H1 (cell line): ENCODE measurements at regions not wholly inside any gene's neighbourhood (a gene's known extent, or its start where the extent isn't known, plus 50 kb on each side); places are given as distances from the start of the nearest gene placed in this dataset.

Experiments used
- CTCF ChIA-PET: fragments of 300-600 bp; sonication (Branson Sonifier 250); formaldehyde crosslinking; loops from one replicate; lab custom pipeline; 2021; ENCODE audit not compliant: partially characterized antibody; lab: Charles Lee
- POLR2A ChIA-PET: fragments of 300-600 bp; sonication (Branson Sonifier 250); formaldehyde crosslinking; loops from one replicate; lab custom pipeline; 2021; ENCODE audit warnings: inconsistent platforms; ENCODE audit not compliant: partially characterized antibody; lab: Charles Lee
- DNase-seq, 2 experiments: peaks; one replicate each; pipeline versions ENCODE4 v3.0.0 to v3.0.0-alpha.2; 2010 to 2022; ENCODE audit warnings: low spot score in 2 of 2, low read depth in 1 of 2, mixed read lengths in 1 of 2
- FAIRE-seq: peaks from 2 replicates; lab custom pipeline; 2011; peaks lifted over from hg19 to GRCh38; lab: Jason Lieb, UNC
- H2AFZ ChIP-seq: 2 replicates; pipeline ENCODE4 v1.8.1; 2012; ENCODE audit warnings: low read length, inconsistent platforms
- H2AK5ac ChIP-seq: 2 replicates; pipeline ENCODE4 v1.6.1; 2013; ENCODE audit warnings: low read depth, low read length
- H2BK120ac ChIP-seq: replicated peaks from 2 replicates; pipeline ENCODE3; 2013; ENCODE audit warnings: low read depth, low read length, inconsistent platforms
- H2BK12ac ChIP-seq: 2 replicates; pipeline ENCODE4 v1.6.1; 2013; ENCODE audit warnings: low read depth, low read length
- H2BK15ac ChIP-seq: 2 replicates; pipeline ENCODE4 v1.6.1; 2013; ENCODE audit warnings: low read length
- H2BK20ac ChIP-seq: 2 replicates; pipeline ENCODE4 v1.6.1; 2013; ENCODE audit warnings: low read length
- H2BK5ac ChIP-seq: 2 replicates; pipeline ENCODE4 v1.6.1; 2013; ENCODE audit warnings: low read depth, low read length
- H3K14ac ChIP-seq: 2 replicates; pipeline ENCODE4 v1.6.1; 2013; ENCODE audit warnings: inconsistent platforms; ENCODE audit not compliant: insufficient read length
- H3K18ac ChIP-seq: 2 replicates; pipeline ENCODE4 v1.6.1; 2013; ENCODE audit warnings: low read length; ENCODE audit errors: extremely low read depth
- H3K23ac ChIP-seq: 2 replicates; pipeline ENCODE4 v1.6.1; 2013; ENCODE audit warnings: inconsistent platforms; ENCODE audit not compliant: insufficient read length
- H3K23me2 ChIP-seq: 2 replicates; pipeline ENCODE4 v1.6.1; 2013; ENCODE audit warnings: low read depth, low read length
- H3K27ac ChIP-seq: 2 replicates; pipeline ENCODE4 v1.6.1; 2011; ENCODE audit warnings: low read depth, low read length, inconsistent platforms
- H3K27me3 ChIP-seq, 4 experiments: replicated peaks in 1 of 4; 1 replicate in 1 of 4; 2 replicates in 3 of 4; pipeline versions ENCODE4 v1.6.1 to v1.8.1; 2011 to 2013; ENCODE audit warnings: low read length in 3 of 4, mild to moderate bottlenecking in 3 of 4, inconsistent platforms in 2 of 4, mixed read lengths in 2 of 4, moderate library complexity in 1 of 4; ENCODE audit not compliant: control insufficient read depth in 3 of 4, insufficient read depth in 3 of 4; ENCODE audit errors: extremely low read depth in 1 of 4
- H3K36me3 ChIP-seq, 4 experiments: 2 replicates each; pipeline versions ENCODE4 v1.6.1 to v1.8.1; 2011 to 2013; ENCODE audit warnings: mild to moderate bottlenecking in 4 of 4, low read length in 3 of 4, moderate library complexity in 2 of 4, control low read depth in 1 of 4, inconsistent platforms in 1 of 4; ENCODE audit not compliant: insufficient read depth in 4 of 4, control insufficient read depth in 2 of 4
- H3K4ac ChIP-seq: replicated peaks from 2 replicates; pipeline ENCODE3; 2013; ENCODE audit warnings: low read length, low read depth, mixed read lengths, inconsistent platforms; ENCODE audit not compliant: insufficient read length
- H3K4me1 ChIP-seq, 4 experiments: replicated peaks in 1 of 4; 1 replicate in 1 of 4; 2 replicates in 3 of 4; pipeline versions ENCODE4 v1.6.1 to v1.8.1; 2011 to 2013; ENCODE audit warnings: low read length in 3 of 4, inconsistent platforms in 2 of 4, mixed read lengths in 1 of 4; ENCODE audit not compliant: insufficient read depth in 4 of 4, control insufficient read depth in 3 of 4
- H3K4me2 ChIP-seq, 2 experiments: 2 replicates each; pipeline versions ENCODE4 v1.6.1 to v1.8.1; 2011 to 2013; ENCODE audit warnings: low read depth in 2 of 2, low read length in 2 of 2, control low read depth in 1 of 2, inconsistent platforms in 1 of 2, mild to moderate bottlenecking in 1 of 2; ENCODE audit not compliant: insufficient read depth in 1 of 2
- H3K4me3 ChIP-seq, 4 experiments: fragments of 200-600, 300-600 bp in 1 of 4; sonication (generic), shearing (Covaris generic), sonication (Bioruptor Twin) in 1 of 4; 2 replicates each; pipeline versions ENCODE4 v1.5.1 to v1.8.1; 2011 to 2016; ENCODE audit warnings: low read length in 4 of 4, low read depth in 3 of 4, control low read depth in 2 of 4, inconsistent platforms in 2 of 4, mild to moderate bottlenecking in 2 of 4, mixed read lengths in 1 of 4, moderate library complexity in 1 of 4; ENCODE audit not compliant: insufficient read depth in 2 of 4; ENCODE audit errors: extremely low read depth in 1 of 4
- H3K56ac ChIP-seq: replicated peaks from 2 replicates; pipeline ENCODE3; 2013; ENCODE audit warnings: low read depth, mild to moderate bottlenecking, mixed read lengths, low read length, inconsistent platforms; ENCODE audit not compliant: insufficient read length
- H3K79me1 ChIP-seq: 2 replicates; pipeline ENCODE4 v1.6.1; 2013; ENCODE audit warnings: low read depth, low read length, control low read depth
- H3K79me2 ChIP-seq, 2 experiments: 2 replicates each; pipeline versions ENCODE4 v1.6.1 to v1.8.1; 2012 to 2013; ENCODE audit warnings: low read length in 2 of 2, mild to moderate bottlenecking in 2 of 2, inconsistent platforms in 1 of 2; ENCODE audit not compliant: insufficient read depth in 2 of 2, control insufficient read depth in 1 of 2
- H3K9ac ChIP-seq, 4 experiments: replicated peaks in 1 of 4; 1 replicate in 1 of 4; 2 replicates in 3 of 4; pipeline versions ENCODE4 v1.6.1 to v1.8.1; 2011 to 2013; ENCODE audit warnings: low read depth in 3 of 4, low read length in 3 of 4, control low read depth in 2 of 4, mild to moderate bottlenecking in 2 of 4, moderate library complexity in 2 of 4, inconsistent platforms in 1 of 4; ENCODE audit errors: extremely low read depth in 1 of 4
- H3K9me3 ChIP-seq, 2 experiments: 2 replicates each; pipeline versions ENCODE4 v1.6.1 to v1.8.1; 2012 to 2013; ENCODE audit warnings: mild to moderate bottlenecking in 2 of 2, moderate library complexity in 2 of 2, control low read depth in 1 of 2, inconsistent platforms in 1 of 2, low read depth in 1 of 2, low read length in 1 of 2, mixed read lengths in 1 of 2; ENCODE audit not compliant: insufficient read depth in 2 of 2
- H4K20me1 ChIP-seq, 2 experiments: replicated peaks in 1 of 2; 2 replicates each; pipeline versions ENCODE3 to v1.8.1; 2011 to 2013; ENCODE audit warnings: inconsistent platforms in 2 of 2, low read length in 2 of 2, mild to moderate bottlenecking in 1 of 2; ENCODE audit not compliant: insufficient read depth in 2 of 2, control insufficient read depth in 1 of 2
- H4K5ac ChIP-seq: 2 replicates; pipeline ENCODE4 v1.6.1; 2013; ENCODE audit warnings: low read length, low read depth, mixed read lengths, inconsistent platforms; ENCODE audit not compliant: insufficient read length
- H4K8ac ChIP-seq: 2 replicates; pipeline ENCODE4 v1.8.0; 2013; ENCODE audit warnings: mild to moderate bottlenecking, moderate library complexity, low read length, inconsistent platforms; ENCODE audit not compliant: insufficient read depth; ENCODE audit errors: extremely low read depth
- H4K91ac ChIP-seq: replicated peaks from 2 replicates; pipeline ENCODE3; 2013; ENCODE audit warnings: low read length, mixed read lengths, inconsistent platforms; ENCODE audit not compliant: insufficient read length
- CTBP2 ChIP-seq: IDR thresholded peaks from 2 replicates; pipeline ENCODE4 v1.7.0; 2011; ENCODE audit warnings: borderline replicate concordance, mild to moderate bottlenecking, moderate library complexity, mixed read lengths, low read length; ENCODE audit not compliant: insufficient read depth, insufficient read length
- EP300 ChIP-seq, 2 experiments: IDR thresholded peaks; 1 replicate in 1 of 2; 2 replicates in 1 of 2; pipeline ENCODE4 v1.6.1; 2011 to 2012; ENCODE audit warnings: low read depth in 2 of 2, low read length in 2 of 2, mild to moderate bottlenecking in 2 of 2, borderline replicate concordance in 1 of 2, inconsistent platforms in 1 of 2, moderate library complexity in 1 of 2
- HDAC6 ChIP-seq: IDR thresholded peaks from one replicate; pipeline ENCODE4 v1.7.1; 2012; ENCODE audit warnings: low read depth, mild to moderate bottlenecking, inconsistent platforms, low read length, moderate library complexity
- KDM5A ChIP-seq: fragments of 200-600 bp; IDR thresholded peaks from 2 replicates; pipeline ENCODE4 v1.7.1; 2012; ENCODE audit warnings: mild to moderate bottlenecking, low read length, inconsistent platforms, mixed read lengths
- POLR2A ChIP-seq, 2 experiments: IDR thresholded peaks; 1 replicate in 1 of 2; 2 replicates in 1 of 2; pipeline ENCODE4 v1.6.1; 2011; ENCODE audit warnings: low read depth in 2 of 2, low read length in 2 of 2, mild to moderate bottlenecking in 2 of 2; ENCODE audit errors: control extremely low read depth in 1 of 2
- RXRA ChIP-seq: IDR thresholded peaks from 2 replicates; pipeline ENCODE4 v1.6.1; 2011; ENCODE audit warnings: low read depth, mild to moderate bottlenecking, low read length, moderate library complexity; ENCODE audit not compliant: insufficient read depth
- SIN3A ChIP-seq, 2 experiments: IDR thresholded peaks in 1 of 2; conservative IDR thresholded peaks in 1 of 2; 2 replicates each; pipeline ENCODE4 v1.6.1; 2011 to 2012; ENCODE audit warnings: low read length in 2 of 2, improper control_type of control experiment in 1 of 2, low read depth in 1 of 2, mild to moderate bottlenecking in 1 of 2
- SRF ChIP-seq: IDR thresholded peaks from 2 replicates; pipeline ENCODE4 v1.6.1; 2011; ENCODE audit warnings: mild to moderate bottlenecking, low read depth, low read length, moderate library complexity
- USF2 ChIP-seq: IDR thresholded peaks from 2 replicates; pipeline ENCODE4 v1.6.1; 2011; ENCODE audit warnings: low read length, improper control_type of control experiment
- WGBS, 2 experiments: shearing (Covaris generic) in 1 of 2; methylation state at CpG; one replicate each; pipeline versions ENCODE4 v1.1.6 to v1.1.7; 2013 to 2015; ENCODE audit warnings: low lambda C conversion rate in 2 of 2, mixed read lengths in 2 of 2, inconsistent platforms in 1 of 2, low coverage in 1 of 2, missing lambda C conversion rate in 1 of 2; ENCODE audit not compliant: insufficient replicate concordance in 2 of 2, insufficient coverage in 1 of 2, insufficient read length in 1 of 2; ENCODE audit errors: extremely low coverage in 1 of 2, missing lambda C conversion rate in 1 of 2; 5-methylcytosine and 5-hydroxymethylcytosine counted together

- no peaks in the 10 kb centered on the region for H3K23me2 ChIP-seq
- no peaks in the 10 kb centered on the region for H3K4me1 ChIP-seq
- no peak overlapping the region for H3K9ac ChIP-seq
- no peak for FAIRE-seq
- H3K79me2 ChIP-seq, result no peaks in the 10 kb centered on the region
- POLR2A ChIA-PET, result no interaction called here
- TF ChIP-seq HDAC6 (no peak), USF2 (no peak), CTBP2 (no peak), EP300 (IDR thresholded peaks at IDR 0.05; ENCODE audit: borderline replicate concordance in 1 of 2, low read depth in 2 of 2, low read length in 2 of 2) (no peak), RXRA (no peak), SIN3A (conservative IDR thresholded peaks at IDR 0.05 in 1 of 2, IDR thresholded peaks at IDR 0.05 in 1 of 2; ENCODE audit: low read depth in 1 of 2, low read length in 2 of 2) (no peak), KDM5A (no peak), POLR2A (IDR thresholded peaks at IDR 0.05; ENCODE audit: control extremely low read depth in 1 of 2, low read depth in 2 of 2, low read length in 2 of 2) (no peak), SRF (no peak)
- no peak overlapping the region for H2AFZ ChIP-seq
- H3K36me3 ChIP-seq, result no peaks in the 10 kb centered on the region
- no peak overlapping the region for H2BK12ac ChIP-seq
- H2BK15ac ChIP-seq, result no peak overlapping the region
- no peak overlapping the region for H3K56ac ChIP-seq
- H4K8ac ChIP-seq, result no peak overlapping the region
- H3K18ac ChIP-seq, result no peak overlapping the region
- H3K9me3 ChIP-seq, result no peaks in the 10 kb centered on the region
- H3K4me3 ChIP-seq, result no peak overlapping the region
- no peak overlapping the region for H2AK5ac ChIP-seq
- no peak overlapping the region for H2BK20ac ChIP-seq
- H3K14ac ChIP-seq, result no peak overlapping the region
- no peaks in the 10 kb centered on the region for H4K20me1 ChIP-seq
- no peak overlapping the region for H4K91ac ChIP-seq
- no peaks in the 10 kb centered on the region for H3K79me1 ChIP-seq
- 0% methylated on average over 1 of the region's 1 CpG; no CpG with 5 or more reads in 1 of the 2 experiments for WGBS, 2 experiments
- no peak overlapping the region for H4K5ac ChIP-seq
- no peaks in the 10 kb centered on the region for H3K27me3 ChIP-seq
- H2BK120ac ChIP-seq, result no peak overlapping the region
- H3K27ac ChIP-seq, result no peak overlapping the region
- H3K4me2 ChIP-seq, result no peak overlapping the region
- DNase-seq, result no peak
- no peak overlapping the region for H3K4ac ChIP-seq
- H2BK5ac ChIP-seq, result no peak overlapping the region
- CTCF ChIA-PET, result no interaction called here
- H3K23ac ChIP-seq, result no peak overlapping the region
Observed at GRCh38 chr3:55218577-55218976, 268.5 kb downstream of the WNT5A start.
